ENCODE measurements at regions not wholly inside any gene's neighbourhood (a gene's known extent, or its start where the extent isn't known, plus 50 kb on each side); places are given as distances from the start of the nearest gene placed in this dataset.

GRCh38 chr7:131042269-131043160 lies 285.2 kb upstream of the MKLN1 start:
- BruUV-seq (replicated peaks), result no TSS peak
- DNase-seq (ENCODE audit: low spot score), result no peak
- ChIA-PET CTCF (interaction anchor here (0.6 kb wide), 1 partner anchor 20 kb away, joined by 3 read pairs; no protein-coding TSS in a partner anchor), POLR2A (ENCODE audit: low non-redundant PET) (interaction anchor here (0.7 kb wide), 1 partner anchor 10 kb away, joined by 3 read pairs; no protein-coding TSS in a partner anchor)
- no peak overlapping the region for H3K27ac ChIP-seq (ENCODE audit: low read depth, low read length, poor library complexity, severe bottlenecking)
- peaks cover 5% of the 10 kb centered on the region for H3K36me3 ChIP-seq (ENCODE audit: insufficient read depth, low read length, poor library complexity, severe bottlenecking)
- TF ChIP-seq EZH2 (IDR thresholded peaks at IDR 0.05; ENCODE audit: borderline replicate concordance, low read depth, low read length, poor library complexity, severe bottlenecking) (no peak), CTCF (conservative IDR thresholded peaks at IDR 0.05; ENCODE audit: low read depth, low read length) (no peak)
- no peak overlapping the region for H3K4me3 ChIP-seq (ENCODE audit: low read depth, low read length, poor library complexity, severe bottlenecking)
- no peaks in the 10 kb centered on the region for H3K27me3 ChIP-seq (replicated peaks; ENCODE audit: insufficient read depth, low read depth, low read length, poor library complexity)
- H3K9me3 ChIP-seq (ENCODE audit: low read depth, low read length, poor library complexity, severe bottlenecking), result no peaks in the 10 kb centered on the region
- peaks cover 40% of the 10 kb centered on the region for H3K4me1 ChIP-seq (ENCODE audit: insufficient read depth, low read length, poor library complexity, severe bottlenecking)
- intact Hi-C loops (cut with micrococcal nuclease; ENCODE audit: unreplicated experiment), result no loop called here

GRCh38 chr7:131045526-131045925 lies 282.1 kb upstream of the MKLN1 start:
- Histone ChIP-seq H3K27me3 (replicated peaks; ENCODE audit: insufficient read depth, low read depth, low read length, poor library complexity) (no peaks in the 10 kb centered on the region), H3K9me3 (ENCODE audit: low read depth, low read length, poor library complexity, severe bottlenecking) (no peaks in the 10 kb centered on the region), H3K27ac (ENCODE audit: low read depth, low read length, poor library complexity, severe bottlenecking) (no peak overlapping the region), H3K4me3 (ENCODE audit: low read depth, low read length, poor library complexity, severe bottlenecking) (no peak overlapping the region), H3K4me1 (ENCODE audit: insufficient read depth, low read length, poor library complexity, severe bottlenecking) (peaks cover 10% of the 10 kb centered on the region), H3K36me3 (ENCODE audit: insufficient read depth, low read length, poor library complexity, severe bottlenecking) (peaks cover 5% of the 10 kb centered on the region)
- intact Hi-C loops (cut with micrococcal nuclease; ENCODE audit: unreplicated experiment), result no loop called here
- POLR2A ChIA-PET (ENCODE audit: low non-redundant PET), result no interaction called here
- no peak for DNase-seq (ENCODE audit: low spot score)
- no peak for TF ChIP-seq CTCF (conservative IDR thresholded peaks at IDR 0.05; ENCODE audit: low read depth, low read length)
- no peak for TF ChIP-seq EZH2 (IDR thresholded peaks at IDR 0.05; ENCODE audit: borderline replicate concordance, low read depth, low read length, poor library complexity, severe bottlenecking)
- CTCF ChIA-PET, result interaction anchor here (0.6 kb wide), 1 partner anchor 12 kb away, joined by 6 read pairs; no protein-coding TSS in a partner anchor
- no TSS peak for BruUV-seq (replicated peaks)

- Histone ChIP-seq H3K27ac (ENCODE audit: low read depth, low read length, poor library complexity, severe bottlenecking) (no peak overlapping the region), H3K4me1 (ENCODE audit: insufficient read depth, low read length, poor library complexity, severe bottlenecking) (peaks cover 9% of the 10 kb centered on the region), H3K27me3 (replicated peaks; ENCODE audit: insufficient read depth, low read depth, low read length, poor library complexity) (no peaks in the 10 kb centered on the region), H3K4me3 (ENCODE audit: low read depth, low read length, poor library complexity, severe bottlenecking) (no peak overlapping the region), H3K9me3 (ENCODE audit: low read depth, low read length, poor library complexity, severe bottlenecking) (no peaks in the 10 kb centered on the region), H3K36me3 (ENCODE audit: insufficient read depth, low read length, poor library complexity, severe bottlenecking) (peaks cover 5% of the 10 kb centered on the region)
- no peak for DNase-seq (ENCODE audit: low spot score)
- POLR2A ChIA-PET (ENCODE audit: low non-redundant PET), result interaction anchor here (0.7 kb wide), 1 partner anchor 168 kb away, joined by 3 read pairs; no protein-coding TSS in a partner anchor
- no peak for TF ChIP-seq CTCF (conservative IDR thresholded peaks at IDR 0.05; ENCODE audit: low read depth, low read length)
- TF ChIP-seq EZH2 (IDR thresholded peaks at IDR 0.05; ENCODE audit: borderline replicate concordance, low read depth, low read length, poor library complexity, severe bottlenecking), result no peak
- BruUV-seq (replicated peaks), result no TSS peak
- CTCF ChIA-PET, result interaction anchor here (0.6 kb wide), 1 partner anchor 11 kb away, joined by 6 read pairs; no protein-coding TSS in a partner anchor
- intact Hi-C loops (cut with micrococcal nuclease; ENCODE audit: unreplicated experiment), result no loop called here
Observed at GRCh38 chr7:131046246-131046645, 281.4 kb upstream of the MKLN1 start.

Data from A673 (cell line).